ENCODE measurements at regions not wholly inside any gene's neighbourhood (a gene's known extent, or its start where the extent isn't known, plus 50 kb on each side); places are given as distances from the start of the nearest gene placed in this dataset.

DNA sequence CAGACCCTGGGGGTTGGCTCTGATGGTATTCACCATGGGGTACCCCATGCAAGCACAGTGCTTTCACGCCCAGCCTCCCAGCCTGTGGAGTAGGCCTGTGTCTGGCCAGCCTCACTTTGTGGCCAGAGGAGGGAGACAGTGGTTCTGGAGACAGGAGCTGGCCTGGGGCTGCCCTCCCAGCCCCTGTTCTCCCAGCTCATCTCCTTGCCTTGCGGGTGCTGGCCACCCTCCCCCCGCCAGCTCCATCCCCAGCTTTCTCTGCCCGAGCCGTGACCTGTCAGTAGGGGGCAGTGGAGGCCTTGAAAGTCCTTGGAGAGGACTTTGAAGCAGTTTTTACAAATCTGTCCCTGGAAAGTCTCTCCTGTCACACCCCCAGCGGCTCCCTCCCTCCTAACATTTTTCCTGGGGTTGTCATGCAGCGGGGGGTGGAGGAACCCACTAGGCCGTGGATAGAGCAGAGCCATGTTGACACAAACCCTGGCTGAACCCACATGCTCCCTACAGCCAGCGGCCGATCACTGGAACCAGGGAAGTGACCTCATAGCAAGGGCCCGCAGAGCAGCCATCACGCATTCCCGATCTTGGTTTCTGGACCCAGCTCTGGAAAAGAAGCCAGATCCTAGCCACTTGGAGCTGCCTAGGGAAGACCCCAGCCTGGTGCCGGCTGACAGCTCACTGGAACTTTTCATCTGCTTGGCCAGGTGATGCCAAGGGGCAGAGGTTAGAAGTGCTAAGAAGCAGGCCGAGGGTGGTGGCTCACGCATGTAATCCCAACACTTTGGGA is 289.4 kb downstream of the SEC14L1 start (continued):
- TF ChIP-seq, protein P1, sequence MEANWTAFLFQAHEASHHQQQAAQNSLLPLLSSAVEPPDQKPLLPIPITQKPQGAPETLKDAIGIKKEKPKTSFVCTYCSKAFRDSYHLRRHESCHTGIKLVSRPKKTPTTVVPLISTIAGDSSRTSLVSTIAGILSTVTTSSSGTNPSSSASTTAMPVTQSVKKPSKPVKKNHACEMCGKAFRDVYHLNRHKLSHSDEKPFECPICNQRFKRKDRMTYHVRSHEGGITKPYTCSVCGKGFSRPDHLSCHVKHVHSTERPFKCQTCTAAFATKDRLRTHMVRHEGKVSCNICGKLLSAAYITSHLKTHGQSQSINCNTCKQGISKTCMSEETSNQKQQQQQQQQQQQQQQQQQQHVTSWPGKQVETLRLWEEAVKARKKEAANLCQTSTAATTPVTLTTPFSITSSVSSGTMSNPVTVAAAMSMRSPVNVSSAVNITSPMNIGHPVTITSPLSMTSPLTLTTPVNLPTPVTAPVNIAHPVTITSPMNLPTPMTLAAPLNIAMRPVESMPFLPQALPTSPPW (CRISPR knock-in tag; IDR thresholded peaks at IDR 0.05): peak; percentile 92
- TF ChIP-seq JUND (IDR thresholded peaks at IDR 0.05; ENCODE audit: borderline replicate concordance, low read depth, low read length): peak; percentile 30; the same call in 1 of the 2 replicates
- no peak; the same call in 2 of the 3 replicates for TF ChIP-seq JUND (tag; IDR thresholded peaks at IDR 0.05; ENCODE audit: borderline replicate concordance, low read depth, low read length)
- TF ChIP-seq BCOR (IDR thresholded peaks at IDR 0.05): no peak
- TF ChIP-seq CREM (IDR thresholded peaks at IDR 0.05; ENCODE audit: low read depth): 0 out of 2 replicates have a peak, but pooled peaks have one; percentile 21
- TF ChIP-seq GTF2A2 (tag; IDR thresholded peaks at IDR 0.05): no peak
- TF ChIP-seq PREB (CRISPR knock-in tag; IDR thresholded peaks at IDR 0.05): no peak
- TF ChIP-seq ZNF23 (CRISPR knock-in tag; IDR thresholded peaks at IDR 0.05): no peak
- no peak for TF ChIP-seq ZNF644 (tag; IDR thresholded peaks at IDR 0.05; ENCODE audit: low read depth)
- peak in 1 of 2 experiments; percentile 69; a peak in 2 of 4 replicates for TF ChIP-seq RCOR1 (IDR thresholded peaks at IDR 0.05; ENCODE audit: borderline replicate concordance in 1 of 2, low read depth in 2 of 2, low read length in 2 of 2)
- no peak for TF ChIP-seq RREB1 (CRISPR knock-in tag; IDR thresholded peaks at IDR 0.05)
- TF ChIP-seq KLF16 (IDR thresholded peaks at IDR 0.05): peak; percentile 42; the same call in 1 of the 2 replicates
- no peak for TF ChIP-seq ZNF224 (CRISPR knock-in tag; IDR thresholded peaks at IDR 0.05)
- TF ChIP-seq ATF7 (IDR thresholded peaks at IDR 0.05): 0 out of 2 replicates have a peak, but pooled peaks have one; percentile 19
- no peak for TF ChIP-seq FOXJ3 (CRISPR knock-in tag; IDR thresholded peaks at IDR 0.05)
- TF ChIP-seq ZNF41 (CRISPR knock-in tag; conservative IDR thresholded peaks at IDR 0.05): no peak
- TF ChIP-seq ZBTB8A (IDR thresholded peaks at IDR 0.05; ENCODE audit: partially characterized antibody): no peak
- TF ChIP-seq CEBPB (tag; IDR thresholded peaks at IDR 0.05): 0 out of 2 replicates have a peak, but pooled peaks have one; percentile 58
- no peak for TF ChIP-seq KDM2B (CRISPR knock-in tag; IDR thresholded peaks at IDR 0.05)
- no peak for TF ChIP-seq TAF1 (IDR thresholded peaks at IDR 0.05; ENCODE audit: control insufficient read depth, extremely low read depth, insufficient read depth, low read length, severe bottlenecking)
